Endometrial microvascular endothelial cells (primary cell): ENCODE measurements at regions not wholly inside any gene's neighbourhood (a gene's known extent, or its start where the extent isn't known, plus 50 kb on each side); places are given as distances from the start of the nearest gene placed in this dataset.

ENCODE experiments used
- in situ Hi-C: cut with HindIII; loops from 2 replicates; pipeline ENCODE4 v1.10.0; 2017; ENCODE audit warnings: low sequenced_read_pairs, low pct_unique_long_range_greater_than_20kb; ENCODE audit errors: inconsistent ontology term

GRCh38 chr6:97443408-97444080, 160.5 kb upstream of the MMS22L start:
- in situ Hi-C loops, result no loop called here

GRCh38 chr6:97445407-97445806, 162.4 kb upstream of the MMS22L start:
- in situ Hi-C loops, result no loop called here

- in situ Hi-C loops, result no loop called here
These were observed 166.5 kb upstream of the MMS22L start for GRCh38 chr6:97449444-97449966.

- in situ Hi-C loops, result no loop called here
These were observed 167.1 kb upstream of the MMS22L start for GRCh38 chr6:97450087-97450486.

GRCh38 chr6:97456070-97456469, 173.1 kb upstream of the MMS22L start:
- in situ Hi-C loops, result no loop called here

GRCh38 chr6:97459535-97459934, 176.5 kb upstream of the MMS22L start:
- in situ Hi-C loops, result no loop called here

- in situ Hi-C loops, result no loop called here
These were observed 177.0 kb upstream of the MMS22L start for GRCh38 chr6:97459986-97460385.

- in situ Hi-C loops, result no loop called here
These were observed 177.5 kb upstream of the MMS22L start for GRCh38 chr6:97460394-97461080.

- in situ Hi-C loops, result no loop called here
These were observed 178.2 kb upstream of the MMS22L start for GRCh38 chr6:97461218-97461617.

- in situ Hi-C loops, result no loop called here
These were observed 179.0 kb upstream of the MMS22L start for GRCh38 chr6:97462031-97462430.

GRCh38 chr6:97462938-97463598, 180.1 kb upstream of the MMS22L start:
- in situ Hi-C loops, result no loop called here

GRCh38 chr6:97465877-97466561, 183.0 kb upstream of the MMS22L start:
- in situ Hi-C loops, result no loop called here

- in situ Hi-C loops, result no loop called here
These were observed 186.0 kb upstream of the MMS22L start for GRCh38 chr6:97468981-97469380.

GRCh38 chr6:97469451-97469850, 186.4 kb upstream of the MMS22L start:
- in situ Hi-C loops, result no loop called here

GRCh38 chr6:97470322-97470721, 187.3 kb upstream of the MMS22L start:
- in situ Hi-C loops, result no loop called here

GRCh38 chr6:97473979-97474378, 191.0 kb upstream of the MMS22L start:
- in situ Hi-C loops, result no loop called here

GRCh38 chr6:97497713-97498331, 214.8 kb upstream of the MMS22L start:
- in situ Hi-C loops, result no loop called here

- in situ Hi-C loops, result no loop called here
These were observed 218.8 kb upstream of the MMS22L start for GRCh38 chr6:97501853-97502252.

GRCh38 chr6:97508646-97509045, 225.6 kb upstream of the MMS22L start:
- in situ Hi-C loops, result no loop called here
